Osteoblast (primary cell): ENCODE measurements at regions not wholly inside any gene's neighbourhood (a gene's known extent, or its start where the extent isn't known, plus 50 kb on each side); places are given as distances from the start of the nearest gene placed in this dataset.

Experiments
- DNase-seq: peaks from one replicate; pipeline ENCODE4 v3.0.0; 2011; ENCODE audit warnings: low spot score, mixed read lengths; ENCODE audit not compliant: insufficient read length; ENCODE audit errors: missing footprints
- H2AFZ ChIP-seq: 2 replicates; pipeline ENCODE4 v1.6.0; 2011; ENCODE audit warnings: mild to moderate bottlenecking, low read length
- H3K27ac ChIP-seq: 2 replicates; pipeline ENCODE4 v1.5.1; 2011; ENCODE audit warnings: mild to moderate bottlenecking, low read depth, low read length, moderate library complexity
- H3K27me3 ChIP-seq: 2 replicates; pipeline ENCODE4 v1.6.0; 2012; ENCODE audit warnings: mild to moderate bottlenecking, control low read depth, inconsistent platforms, low read length, moderate library complexity; ENCODE audit not compliant: insufficient read depth
- H3K36me3 ChIP-seq: 2 replicates; pipeline ENCODE4 v1.5.1; 2011; ENCODE audit warnings: mild to moderate bottlenecking, low read length, control low read depth, moderate library complexity; ENCODE audit not compliant: insufficient read depth
- H3K4me1 ChIP-seq: 2 replicates; pipeline ENCODE4 v1.5.1; 2011; ENCODE audit warnings: mild to moderate bottlenecking, low read length, control low read depth, moderate library complexity; ENCODE audit not compliant: insufficient read depth
- H3K4me2 ChIP-seq: 2 replicates; pipeline ENCODE4 v1.6.0; 2011; ENCODE audit warnings: mild to moderate bottlenecking, low read length; ENCODE audit not compliant: insufficient read depth
- H3K4me3 ChIP-seq: fragments of 200-600 bp; sonication (generic); 3 replicates; pipeline ENCODE4 v1.5.1; 2012; ENCODE audit warnings: mild to moderate bottlenecking, low read length, inconsistent platforms; ENCODE audit not compliant: insufficient read depth
- H3K79me2 ChIP-seq: 2 replicates; pipeline ENCODE4 v1.6.0; 2012; ENCODE audit warnings: mild to moderate bottlenecking, low read length, control low read depth, inconsistent platforms; ENCODE audit not compliant: insufficient read depth
- H3K9me3 ChIP-seq: 2 replicates; pipeline ENCODE4 v1.5.1; 2011; ENCODE audit warnings: low read depth, low read length, control low read depth
- H4K20me1 ChIP-seq: 2 replicates; pipeline ENCODE4 v1.6.0; 2012; ENCODE audit warnings: mild to moderate bottlenecking, low read length, control low read depth; ENCODE audit not compliant: insufficient read depth
- CTCF ChIP-seq: IDR thresholded peaks from 2 replicates; pipeline ENCODE4 v1.5.1; 2011; ENCODE audit warnings: mild to moderate bottlenecking, low read depth, low read length, moderate library complexity; ENCODE audit errors: extremely low read depth

GRCh38 chr3:28980631-28981030 lies 300.2 kb upstream of the RBMS3 start:
- Histone ChIP-seq H3K27ac (no peak overlapping the region), H3K79me2 (no peaks in the 10 kb centered on the region), H3K27me3 (no peaks in the 10 kb centered on the region), H4K20me1 (no peaks in the 10 kb centered on the region), H3K36me3 (no peaks in the 10 kb centered on the region), H2AFZ (no peak overlapping the region), H3K4me1 (no peaks in the 10 kb centered on the region), H3K4me3 (no peak overlapping the region), H3K4me2 (no peak overlapping the region), H3K9me3 (no peaks in the 10 kb centered on the region)
- no peak for TF ChIP-seq CTCF
- no peak for DNase-seq

- H4K20me1 ChIP-seq, result no peaks in the 10 kb centered on the region
- no peaks in the 10 kb centered on the region for H3K79me2 ChIP-seq
- H3K4me3 ChIP-seq, result no peak overlapping the region
- no peaks in the 10 kb centered on the region for H3K27me3 ChIP-seq
- no peaks in the 10 kb centered on the region for H3K4me1 ChIP-seq
- no peaks in the 10 kb centered on the region for H3K9me3 ChIP-seq
- H3K36me3 ChIP-seq, result no peaks in the 10 kb centered on the region
- no peak for TF ChIP-seq CTCF
- no peak for DNase-seq
- H2AFZ ChIP-seq, result no peak overlapping the region
- no peak overlapping the region for H3K4me2 ChIP-seq
- no peak overlapping the region for H3K27ac ChIP-seq
Measured at GRCh38 chr3:28982906-28983305, 298.0 kb upstream of the RBMS3 start.

- DNase-seq, result no peak
- H3K4me1 ChIP-seq, result no peaks in the 10 kb centered on the region
- H3K79me2 ChIP-seq, result no peaks in the 10 kb centered on the region
- no peaks in the 10 kb centered on the region for H3K9me3 ChIP-seq
- no peak overlapping the region for H3K4me2 ChIP-seq
- no peaks in the 10 kb centered on the region for H3K27me3 ChIP-seq
- H3K27ac ChIP-seq, result no peak overlapping the region
- no peak overlapping the region for H2AFZ ChIP-seq
- no peaks in the 10 kb centered on the region for H4K20me1 ChIP-seq
- no peak overlapping the region for H3K4me3 ChIP-seq
- H3K36me3 ChIP-seq, result no peaks in the 10 kb centered on the region
- no peak for TF ChIP-seq CTCF
Measured at GRCh38 chr3:28986922-28987321, 293.9 kb upstream of the RBMS3 start.

GRCh38 chr3:28989646-28990089 lies 291.2 kb upstream of the RBMS3 start:
- H3K36me3 ChIP-seq, result no peaks in the 10 kb centered on the region
- no peaks in the 10 kb centered on the region for H3K9me3 ChIP-seq
- no peak overlapping the region for H3K4me2 ChIP-seq
- no peak overlapping the region for H3K4me3 ChIP-seq
- no peak for TF ChIP-seq CTCF
- H3K79me2 ChIP-seq, result no peaks in the 10 kb centered on the region
- peak overlapping the region; percentile 69 for H2AFZ ChIP-seq
- no peaks in the 10 kb centered on the region for H3K27me3 ChIP-seq
- no peaks in the 10 kb centered on the region for H4K20me1 ChIP-seq
- no peak overlapping the region for H3K27ac ChIP-seq
- no peak for DNase-seq
- no peaks in the 10 kb centered on the region for H3K4me1 ChIP-seq
